ENCODE measurements at regions not wholly inside any gene's neighbourhood (a gene's known extent, or its start where the extent isn't known, plus 50 kb on each side); places are given as distances from the start of the nearest gene placed in this dataset.

- Histone ChIP-seq H3K4me1 (ENCODE audit: insufficient read depth, low read length) (peaks cover 4% of the 10 kb centered on the region), H2AFZ (ENCODE audit: low read depth, low read length) (no peak overlapping the region), H3K9ac (ENCODE audit: low read length) (no peak overlapping the region), H3K79me2 (ENCODE audit: insufficient read depth, low read length) (no peaks in the 10 kb centered on the region), H3K36me3 (ENCODE audit: insufficient read depth, low read length) (no peaks in the 10 kb centered on the region), H3K9me3 (ENCODE audit: insufficient read depth, low read depth, low read length) (no peaks in the 10 kb centered on the region), H3K27me3 (ENCODE audit: insufficient read depth, low read length) (no peaks in the 10 kb centered on the region), H3K4me3 (ENCODE audit: insufficient read depth, low read depth, low read length) (no peak overlapping the region), H4K20me1 (ENCODE audit: insufficient read depth, low read length) (no peaks in the 10 kb centered on the region), H3K27ac (ENCODE audit: low read depth, low read length) (no peak overlapping the region), H3K4me2 (ENCODE audit: low read length) (no peak overlapping the region)
- Mint-ChIP-seq H3K9me3 (ENCODE audit: unreplicated experiment) (peaks cover 4% of the 10 kb centered on the region), H3K4me3 (ENCODE audit: unreplicated experiment) (no peak overlapping the region), H3K27ac (ENCODE audit: unreplicated experiment) (no peak overlapping the region), H3K4me1 (ENCODE audit: low read depth, unreplicated experiment) (peaks cover 4% of the 10 kb centered on the region), H3K36me3 (ENCODE audit: low read depth, unreplicated experiment) (no peaks in the 10 kb centered on the region), H3K27me3 (ENCODE audit: low read depth, unreplicated experiment) (no peaks in the 10 kb centered on the region)
- TF ChIP-seq EZH2 (IDR thresholded peaks at IDR 0.05; ENCODE audit: insufficient read depth, low read length) (no peak), CTCF (IDR thresholded peaks at IDR 0.05; ENCODE audit: insufficient read depth, low read depth, low read length) (no peak)
- DNase-seq (ENCODE audit: low read depth) (peak; percentile 70), FAIRE-seq (no peak)
Measured at GRCh38 chr7:82697897-82698296, 254.3 kb upstream of the CACNA2D1 start.

- Histone ChIP-seq H3K9ac (ENCODE audit: low read length) (no peak overlapping the region), H4K20me1 (ENCODE audit: insufficient read depth, low read length) (no peaks in the 10 kb centered on the region), H3K27me3 (ENCODE audit: insufficient read depth, low read length) (no peaks in the 10 kb centered on the region), H3K4me2 (ENCODE audit: low read length) (no peak overlapping the region), H3K27ac (ENCODE audit: low read depth, low read length) (no peak overlapping the region), H3K4me1 (ENCODE audit: insufficient read depth, low read length) (peaks cover 4% of the 10 kb centered on the region), H3K36me3 (ENCODE audit: insufficient read depth, low read length) (no peaks in the 10 kb centered on the region), H3K4me3 (ENCODE audit: insufficient read depth, low read depth, low read length) (no peak overlapping the region), H2AFZ (ENCODE audit: low read depth, low read length) (no peak overlapping the region), H3K9me3 (ENCODE audit: insufficient read depth, low read depth, low read length) (no peaks in the 10 kb centered on the region), H3K79me2 (ENCODE audit: insufficient read depth, low read length) (no peaks in the 10 kb centered on the region)
- Mint-ChIP-seq H3K27ac (ENCODE audit: unreplicated experiment) (no peak overlapping the region), H3K36me3 (ENCODE audit: low read depth, unreplicated experiment) (no peaks in the 10 kb centered on the region), H3K4me1 (ENCODE audit: low read depth, unreplicated experiment) (no peaks in the 10 kb centered on the region), H3K9me3 (ENCODE audit: unreplicated experiment) (peaks cover 4% of the 10 kb centered on the region), H3K4me3 (ENCODE audit: unreplicated experiment) (no peak overlapping the region), H3K27me3 (ENCODE audit: low read depth, unreplicated experiment) (no peaks in the 10 kb centered on the region)
- no peak for FAIRE-seq
- no peak for DNase-seq (ENCODE audit: low read depth)
- TF ChIP-seq CTCF (IDR thresholded peaks at IDR 0.05; ENCODE audit: insufficient read depth, low read depth, low read length) (no peak), EZH2 (IDR thresholded peaks at IDR 0.05; ENCODE audit: insufficient read depth, low read length) (no peak)
Measured at GRCh38 chr7:82696631-82697030, 253.1 kb upstream of the CACNA2D1 start.

GRCh38 chr7:82694022-82694421, 250.4 kb upstream of the CACNA2D1 start:
- TF ChIP-seq CTCF (IDR thresholded peaks at IDR 0.05; ENCODE audit: insufficient read depth, low read depth, low read length) (no peak), EZH2 (IDR thresholded peaks at IDR 0.05; ENCODE audit: insufficient read depth, low read length) (no peak)
- H3K4me2 ChIP-seq (ENCODE audit: low read length): no peak overlapping the region
- no peaks in the 10 kb centered on the region for H3K36me3 ChIP-seq (ENCODE audit: insufficient read depth, low read length)
- H3K4me1 ChIP-seq (ENCODE audit: insufficient read depth, low read length): no peaks in the 10 kb centered on the region
- H3K9ac ChIP-seq (ENCODE audit: low read length): no peak overlapping the region
- H3K4me1 Mint-ChIP-seq (ENCODE audit: low read depth, unreplicated experiment): no peaks in the 10 kb centered on the region
- H3K9me3 Mint-ChIP-seq (ENCODE audit: unreplicated experiment): no peaks in the 10 kb centered on the region
- no peak overlapping the region for H3K27ac Mint-ChIP-seq (ENCODE audit: unreplicated experiment)
- H3K4me3 Mint-ChIP-seq (ENCODE audit: unreplicated experiment): no peak overlapping the region
- no peaks in the 10 kb centered on the region for H3K36me3 Mint-ChIP-seq (ENCODE audit: low read depth, unreplicated experiment)
- peak; percentile 52 for FAIRE-seq
- H3K79me2 ChIP-seq (ENCODE audit: insufficient read depth, low read length): no peaks in the 10 kb centered on the region
- H3K9me3 ChIP-seq (ENCODE audit: insufficient read depth, low read depth, low read length): no peaks in the 10 kb centered on the region
- no peak overlapping the region for H2AFZ ChIP-seq (ENCODE audit: low read depth, low read length)
- peak; percentile 36 for DNase-seq (ENCODE audit: low read depth)
- no peak overlapping the region for H3K4me3 ChIP-seq (ENCODE audit: insufficient read depth, low read depth, low read length)
- H3K27ac ChIP-seq (ENCODE audit: low read depth, low read length): no peak overlapping the region
- no peaks in the 10 kb centered on the region for H3K27me3 ChIP-seq (ENCODE audit: insufficient read depth, low read length)
- H3K27me3 Mint-ChIP-seq (ENCODE audit: low read depth, unreplicated experiment): no peaks in the 10 kb centered on the region
- H4K20me1 ChIP-seq (ENCODE audit: insufficient read depth, low read length): no peaks in the 10 kb centered on the region
